Astrocyte (in vitro differentiated cells and primary cell): ENCODE measurements at regions not wholly inside any gene's neighbourhood (a gene's known extent, or its start where the extent isn't known, plus 50 kb on each side); places are given as distances from the start of the nearest gene placed in this dataset.

Source experiments
- DNase-seq: peaks from one replicate; pipeline ENCODE4 v3.0.0-alpha.2; 2010; ENCODE audit warnings: low read depth
- FAIRE-seq: peaks from 2 replicates; lab custom pipeline; 2011; peaks lifted over from hg19 to GRCh38; lab: Jason Lieb, UNC
- H2AFZ ChIP-seq: 2 replicates; pipeline ENCODE4 v1.6.0; 2012; ENCODE audit warnings: low read depth, low read length, inconsistent platforms
- H3K27ac ChIP-seq: 2 replicates; pipeline ENCODE4 v1.5.1; 2011; ENCODE audit warnings: low read depth, low read length, inconsistent platforms
- H3K27me3 ChIP-seq: 2 replicates; pipeline ENCODE4 v1.6.0; 2011; ENCODE audit warnings: low read length, inconsistent platforms; ENCODE audit not compliant: insufficient read depth
- H3K36me3 ChIP-seq: 2 replicates; pipeline ENCODE4 v1.5.1; 2011; ENCODE audit warnings: low read length, inconsistent platforms; ENCODE audit not compliant: insufficient read depth
- H3K4me1 ChIP-seq: 2 replicates; pipeline ENCODE4 v1.5.1; 2011; ENCODE audit warnings: low read length, inconsistent platforms; ENCODE audit not compliant: insufficient read depth
- H3K4me2 ChIP-seq: 2 replicates; pipeline ENCODE4 v1.6.0; 2012; ENCODE audit warnings: low read length, inconsistent platforms
- H3K4me3 ChIP-seq: 2 replicates; pipeline ENCODE4 v1.5.1; 2011; ENCODE audit warnings: low read depth, mild to moderate bottlenecking, low read length, inconsistent platforms; ENCODE audit not compliant: insufficient read depth
- H3K79me2 ChIP-seq: 2 replicates; pipeline ENCODE4 v1.6.0; 2012; ENCODE audit warnings: mild to moderate bottlenecking, low read length, inconsistent platforms; ENCODE audit not compliant: insufficient read depth
- H3K9ac ChIP-seq: 2 replicates; pipeline ENCODE4 v1.6.0; 2012; ENCODE audit warnings: mild to moderate bottlenecking, low read length, inconsistent platforms
- H3K9me3 ChIP-seq: 2 replicates; pipeline ENCODE4 v1.5.1; 2012; ENCODE audit warnings: low read depth, mild to moderate bottlenecking, low read length, inconsistent platforms; ENCODE audit not compliant: insufficient read depth
- H4K20me1 ChIP-seq: 2 replicates; pipeline ENCODE4 v1.6.0; 2012; ENCODE audit warnings: low read length, inconsistent platforms; ENCODE audit not compliant: insufficient read depth
- H3K27ac Mint-ChIP-seq: one replicate; pipeline ENCODE4 v1.8.0; 2021; ENCODE audit warnings: mild to moderate bottlenecking, mixed read lengths; ENCODE audit not compliant: unreplicated experiment
- H3K27me3 Mint-ChIP-seq: one replicate; pipeline ENCODE4 v1.8.0; 2021; ENCODE audit warnings: low read depth, mixed read lengths; ENCODE audit not compliant: unreplicated experiment
- H3K36me3 Mint-ChIP-seq: one replicate; pipeline ENCODE4 v1.8.0; 2021; ENCODE audit warnings: low read depth, mixed read lengths; ENCODE audit not compliant: unreplicated experiment
- H3K4me1 Mint-ChIP-seq: one replicate; pipeline ENCODE4 v1.8.0; 2021; ENCODE audit warnings: low read depth, mixed read lengths; ENCODE audit not compliant: unreplicated experiment
- H3K4me3 Mint-ChIP-seq: one replicate; pipeline ENCODE4 v1.8.0; 2021; ENCODE audit warnings: mild to moderate bottlenecking, moderate library complexity, mixed read lengths; ENCODE audit not compliant: unreplicated experiment
- H3K9me3 Mint-ChIP-seq: one replicate; pipeline ENCODE4 v1.8.0; 2021; ENCODE audit warnings: mild to moderate bottlenecking, mixed read lengths; ENCODE audit not compliant: unreplicated experiment
- EZH2 ChIP-seq: IDR thresholded peaks from 2 replicates; pipeline ENCODE4 v1.6.1; 2012; ENCODE audit warnings: mild to moderate bottlenecking, low read length, inconsistent platforms; ENCODE audit not compliant: insufficient read depth
- TF ChIP-seq, protein P1 (sequence below): IDR thresholded peaks from 2 replicates; pipeline ENCODE4 v1.5.1; 2011; ENCODE audit warnings: low read depth, mild to moderate bottlenecking, inconsistent platforms, low read length, moderate library complexity; ENCODE audit not compliant: insufficient read depth

- TF ChIP-seq, protein P1, sequence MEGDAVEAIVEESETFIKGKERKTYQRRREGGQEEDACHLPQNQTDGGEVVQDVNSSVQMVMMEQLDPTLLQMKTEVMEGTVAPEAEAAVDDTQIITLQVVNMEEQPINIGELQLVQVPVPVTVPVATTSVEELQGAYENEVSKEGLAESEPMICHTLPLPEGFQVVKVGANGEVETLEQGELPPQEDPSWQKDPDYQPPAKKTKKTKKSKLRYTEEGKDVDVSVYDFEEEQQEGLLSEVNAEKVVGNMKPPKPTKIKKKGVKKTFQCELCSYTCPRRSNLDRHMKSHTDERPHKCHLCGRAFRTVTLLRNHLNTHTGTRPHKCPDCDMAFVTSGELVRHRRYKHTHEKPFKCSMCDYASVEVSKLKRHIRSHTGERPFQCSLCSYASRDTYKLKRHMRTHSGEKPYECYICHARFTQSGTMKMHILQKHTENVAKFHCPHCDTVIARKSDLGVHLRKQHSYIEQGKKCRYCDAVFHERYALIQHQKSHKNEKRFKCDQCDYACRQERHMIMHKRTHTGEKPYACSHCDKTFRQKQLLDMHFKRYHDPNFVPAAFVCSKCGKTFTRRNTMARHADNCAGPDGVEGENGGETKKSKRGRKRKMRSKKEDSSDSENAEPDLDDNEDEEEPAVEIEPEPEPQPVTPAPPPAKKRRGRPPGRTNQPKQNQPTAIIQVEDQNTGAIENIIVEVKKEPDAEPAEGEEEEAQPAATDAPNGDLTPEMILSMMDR: no peak
- no peak for TF ChIP-seq EZH2
- H3K4me1 ChIP-seq: peaks cover 6% of the 10 kb centered on the region
- no peak overlapping the region for H3K4me3 ChIP-seq
- H2AFZ ChIP-seq: no peak overlapping the region
- no peak overlapping the region for H3K27ac ChIP-seq
- no peaks in the 10 kb centered on the region for H3K9me3 ChIP-seq
- Mint-ChIP-seq H3K27ac (no peak overlapping the region), H3K9me3 (no peaks in the 10 kb centered on the region), H3K4me1 (no peaks in the 10 kb centered on the region), H3K27me3 (peaks cover 73% of the 10 kb centered on the region), H3K4me3 (no peak overlapping the region), H3K36me3 (no peaks in the 10 kb centered on the region)
- H3K27me3 ChIP-seq: peaks cover 3% of the 10 kb centered on the region
- FAIRE-seq (no peak), DNase-seq (no peak)
- no peak overlapping the region for H3K9ac ChIP-seq
- H4K20me1 ChIP-seq: no peaks in the 10 kb centered on the region
- H3K79me2 ChIP-seq: no peaks in the 10 kb centered on the region
- H3K36me3 ChIP-seq: no peaks in the 10 kb centered on the region
- H3K4me2 ChIP-seq: no peak overlapping the region
Measured at GRCh38 chr9:89759572-89759971, 154.8 kb downstream of the GADD45G start.

GRCh38 chr9:89760123-89760522 is 155.3 kb downstream of the GADD45G start:
- no peak overlapping the region for H3K4me2 ChIP-seq
- H2AFZ ChIP-seq: no peak overlapping the region
- Mint-ChIP-seq H3K27me3 (peaks cover 70% of the 10 kb centered on the region), H3K4me1 (no peaks in the 10 kb centered on the region), H3K36me3 (no peaks in the 10 kb centered on the region), H3K27ac (no peak overlapping the region), H3K9me3 (no peaks in the 10 kb centered on the region), H3K4me3 (no peak overlapping the region)
- H3K79me2 ChIP-seq: no peaks in the 10 kb centered on the region
- no peaks in the 10 kb centered on the region for H3K36me3 ChIP-seq
- H3K9ac ChIP-seq: no peak overlapping the region
- H3K27me3 ChIP-seq: peaks cover 3% of the 10 kb centered on the region
- DNase-seq (no peak), FAIRE-seq (no peak)
- peaks cover 6% of the 10 kb centered on the region for H3K4me1 ChIP-seq
- no peaks in the 10 kb centered on the region for H4K20me1 ChIP-seq
- H3K27ac ChIP-seq: no peak overlapping the region
- H3K4me3 ChIP-seq: no peak overlapping the region
- H3K9me3 ChIP-seq: no peaks in the 10 kb centered on the region
- TF ChIP-seq EZH2: no peak
- TF ChIP-seq, protein P1: no peak

DNA sequence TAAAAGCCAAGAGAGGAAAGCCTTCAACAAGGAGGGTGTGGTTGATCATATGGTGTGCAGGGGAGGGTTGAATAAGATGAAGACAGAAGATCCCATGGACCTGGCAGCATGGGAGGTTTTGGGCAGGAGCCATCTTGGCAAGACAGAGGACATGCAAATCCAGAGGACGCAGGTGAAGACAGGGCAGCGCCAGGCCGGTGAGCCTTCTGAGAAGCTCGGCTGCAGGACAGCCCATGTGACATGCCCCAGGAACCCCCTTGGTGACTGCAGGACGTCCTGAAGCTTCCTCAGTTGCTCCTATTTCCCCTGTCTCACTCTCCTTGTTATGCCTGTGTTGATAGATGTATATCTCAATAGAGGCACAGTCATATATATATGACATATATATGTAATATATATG is 159.4 kb downstream of the GADD45G start:
- H3K9me3 Mint-ChIP-seq: no peaks in the 10 kb centered on the region
- H3K36me3 Mint-ChIP-seq: no peaks in the 10 kb centered on the region

More for the DNA sequence above, 159.4 kb downstream of the GADD45G start:
- Mint-ChIP-seq H3K4me3 (no peak overlapping the region), H3K27ac (no peak overlapping the region), H3K4me1 (no peaks in the 10 kb centered on the region), H3K27me3 (peaks cover 59% of the 10 kb centered on the region)
- no peak overlapping the region for H3K4me3 ChIP-seq
- no peak overlapping the region for H3K27ac ChIP-seq
- H2AFZ ChIP-seq: no peak overlapping the region
- H3K36me3 ChIP-seq: no peaks in the 10 kb centered on the region
- no peaks in the 10 kb centered on the region for H3K9me3 ChIP-seq
- no peaks in the 10 kb centered on the region for H3K79me2 ChIP-seq
- no peak overlapping the region for H3K9ac ChIP-seq
- no peaks in the 10 kb centered on the region for H4K20me1 ChIP-seq
- TF ChIP-seq, protein P1: no peak
- no peak for TF ChIP-seq EZH2
- DNase-seq (no peak), FAIRE-seq (no peak)
- H3K4me2 ChIP-seq: no peak overlapping the region
- no peaks in the 10 kb centered on the region for H3K4me1 ChIP-seq
- H3K27me3 ChIP-seq: no peaks in the 10 kb centered on the region
